ENCODE measurements at regions not wholly inside any gene's neighbourhood (a gene's known extent, or its start where the extent isn't known, plus 50 kb on each side); places are given as distances from the start of the nearest gene placed in this dataset.

DNA sequence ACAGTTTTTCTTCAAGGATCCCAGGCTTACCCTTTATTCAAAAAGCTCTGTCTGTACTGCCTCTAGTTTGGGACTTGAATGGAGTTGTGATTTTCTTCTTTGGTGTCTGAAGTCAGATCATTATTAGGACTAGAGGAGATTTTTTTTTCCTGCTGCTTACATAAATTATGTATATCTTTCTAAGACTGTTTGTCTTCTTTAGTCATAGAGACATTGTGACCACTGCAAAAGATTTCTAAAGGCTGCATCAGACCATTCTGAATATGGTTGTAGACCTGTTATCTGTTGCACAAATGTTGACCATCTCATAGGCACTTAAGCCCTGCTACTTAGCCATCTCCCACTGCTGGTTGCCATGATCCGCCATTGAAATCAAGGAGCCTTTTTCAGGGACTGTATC is 238.5 kb upstream of the SMARCA2 start:
- DNase-seq: no peak

- DNase-seq: no peak
Observed at GRCh38 chr9:1791191-1791590, 224.0 kb upstream of the SMARCA2 start.

DNA sequence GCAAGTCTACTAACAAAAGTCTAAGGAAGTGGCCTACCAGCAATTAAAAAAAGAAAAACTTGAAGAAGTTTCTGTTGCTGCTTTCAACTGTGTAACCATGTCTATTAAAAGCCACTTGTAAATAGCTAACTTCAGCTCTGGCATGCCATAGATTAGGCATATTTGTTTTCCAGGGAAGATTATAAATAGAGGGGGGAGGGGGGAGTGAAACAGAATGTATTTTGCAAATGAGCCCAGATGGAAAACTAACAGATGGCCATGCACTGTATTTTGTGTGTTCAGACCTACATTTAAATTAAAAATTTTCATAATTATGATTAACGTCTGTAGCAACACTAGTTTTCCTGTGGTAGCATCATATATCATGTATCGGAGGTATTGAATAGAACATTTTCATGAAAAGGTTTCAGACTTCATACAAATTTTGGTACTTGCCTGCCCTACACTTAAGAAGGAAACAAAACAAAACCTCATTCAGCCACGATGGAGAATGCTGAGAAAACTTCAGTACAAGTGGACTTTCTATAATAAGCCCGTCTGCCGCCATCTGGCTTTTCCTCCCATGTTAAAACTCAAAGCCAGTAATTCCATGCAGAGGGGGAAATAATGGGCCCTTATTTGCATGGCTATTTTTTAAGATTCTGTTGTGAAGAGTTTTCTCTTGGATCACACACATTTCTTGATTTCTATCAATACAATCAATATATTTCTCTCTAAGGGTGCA is 220.4 kb upstream of the SMARCA2 start:
- peak; percentile 78 for DNase-seq

DNA sequence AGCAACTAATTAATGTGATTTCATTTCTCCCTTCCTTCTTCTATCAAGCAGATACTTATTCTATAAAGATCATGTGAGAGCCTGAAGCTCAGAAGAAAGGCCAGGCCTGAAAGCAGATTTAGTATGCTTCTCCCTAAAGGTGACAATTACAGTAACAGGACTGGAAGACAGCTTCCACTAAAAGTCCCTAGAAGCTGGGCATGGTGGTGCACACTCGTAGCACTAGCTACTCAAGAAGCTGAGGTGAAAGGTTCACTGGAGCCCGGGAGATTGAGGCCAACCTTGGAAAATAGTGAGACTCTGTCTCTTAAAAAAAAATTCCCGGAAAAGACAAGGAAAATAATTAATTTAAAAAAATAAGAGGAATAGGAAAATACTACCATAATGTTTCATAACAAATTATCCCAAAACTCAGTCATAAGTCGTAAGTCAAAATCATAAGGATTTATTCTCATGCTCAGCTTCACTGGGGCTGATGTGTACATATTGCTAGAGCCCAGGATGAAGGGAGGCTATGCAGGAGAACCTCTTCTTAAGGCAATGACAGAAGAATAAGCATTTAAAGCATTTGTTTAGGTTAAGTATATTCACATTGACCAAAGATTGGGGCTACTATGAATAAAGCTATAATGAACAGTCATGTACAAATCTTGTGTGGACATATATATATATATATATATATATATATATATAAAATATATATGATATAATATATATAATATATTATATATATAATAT is 210.8 kb upstream of the SMARCA2 start:
- DNase-seq: no peak

DNA sequence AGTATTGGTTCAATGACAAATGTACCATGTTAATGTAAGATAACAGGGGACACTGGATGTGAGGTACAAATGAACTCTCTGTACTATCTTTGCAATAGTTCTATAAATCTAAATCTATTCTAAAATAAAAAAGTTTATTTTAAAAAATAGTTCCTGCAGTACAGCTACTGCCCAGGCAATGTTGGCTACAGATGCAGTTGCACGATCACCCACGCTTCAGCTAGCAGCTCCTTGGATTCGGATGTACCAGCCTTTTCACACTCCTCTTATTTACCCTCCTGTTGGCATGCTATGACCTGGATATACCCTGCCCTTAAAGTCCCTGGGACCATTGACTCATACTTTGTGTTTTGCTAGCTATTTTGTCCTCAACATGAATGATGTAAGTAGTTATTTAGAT is 185.4 kb upstream of the SMARCA2 start:
- no peak for DNase-seq

GRCh38 chr9:1832960-1833359 is 182.2 kb upstream of the SMARCA2 start:
- no peak for DNase-seq

DNA sequence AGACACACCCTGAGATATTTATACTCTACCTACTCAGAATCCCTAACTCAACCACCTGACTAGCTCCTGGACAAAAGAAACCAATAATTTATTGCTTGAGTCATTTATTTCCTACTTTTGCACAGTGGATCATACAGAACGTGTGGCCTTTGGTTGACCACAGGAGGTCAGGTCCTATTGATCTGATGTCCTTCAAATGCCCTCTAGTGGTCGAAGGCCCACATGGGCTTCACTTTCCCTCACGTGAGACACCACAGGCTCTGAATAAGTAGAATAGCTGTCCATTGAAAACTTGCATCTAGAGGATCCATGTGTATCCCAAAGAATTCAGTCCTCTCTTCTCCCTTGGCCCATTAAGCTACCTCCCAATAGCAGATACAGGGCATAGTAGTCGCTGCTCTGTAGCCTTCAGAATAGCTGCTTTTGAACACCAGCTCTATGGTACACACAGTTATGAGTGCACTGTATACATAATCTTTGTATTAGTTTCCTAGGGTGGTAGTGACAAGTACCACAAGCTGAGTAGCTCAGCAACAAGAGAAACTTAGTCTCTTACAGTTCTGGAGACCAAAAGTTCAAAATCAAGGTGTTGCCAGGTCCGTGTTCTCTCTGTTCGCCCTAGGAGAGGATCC is 177.6 kb upstream of the SMARCA2 start:
- no peak for DNase-seq

GRCh38 chr9:1839909-1840308 is 175.2 kb upstream of the SMARCA2 start:
- no peak for DNase-seq

DNA sequence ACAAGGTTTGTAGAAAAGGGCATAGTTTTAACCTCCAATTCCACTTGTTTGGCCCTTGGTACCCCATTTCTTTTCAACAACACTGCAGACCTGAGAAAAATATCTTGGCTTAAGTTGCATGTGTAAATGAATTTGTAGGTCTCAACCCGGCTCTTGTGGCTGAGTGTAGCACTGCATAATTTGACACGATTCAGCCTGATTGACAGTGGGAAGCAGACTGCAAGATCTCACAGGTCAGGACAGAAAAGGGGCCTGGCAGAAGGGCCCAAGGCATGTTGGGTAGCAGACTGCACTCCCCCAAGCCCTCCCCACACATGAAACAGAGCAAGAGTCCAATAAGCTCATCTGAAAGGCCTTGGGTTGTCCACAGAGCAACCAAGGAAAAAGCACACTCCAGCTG is 169.7 kb upstream of the SMARCA2 start:
- DNase-seq: no peak

- no peak for DNase-seq
Observed at GRCh38 chr9:1855726-1856125, 159.4 kb upstream of the SMARCA2 start.

GRCh38 chr9:1857808-1858207 is 157.3 kb upstream of the SMARCA2 start:
- no peak for DNase-seq

GRCh38 chr9:1869843-1870242 is 145.3 kb upstream of the SMARCA2 start:
- DNase-seq: no peak

GRCh38 chr9:1870915-1871314 is 144.2 kb upstream of the SMARCA2 start:
- DNase-seq: no peak

DNA sequence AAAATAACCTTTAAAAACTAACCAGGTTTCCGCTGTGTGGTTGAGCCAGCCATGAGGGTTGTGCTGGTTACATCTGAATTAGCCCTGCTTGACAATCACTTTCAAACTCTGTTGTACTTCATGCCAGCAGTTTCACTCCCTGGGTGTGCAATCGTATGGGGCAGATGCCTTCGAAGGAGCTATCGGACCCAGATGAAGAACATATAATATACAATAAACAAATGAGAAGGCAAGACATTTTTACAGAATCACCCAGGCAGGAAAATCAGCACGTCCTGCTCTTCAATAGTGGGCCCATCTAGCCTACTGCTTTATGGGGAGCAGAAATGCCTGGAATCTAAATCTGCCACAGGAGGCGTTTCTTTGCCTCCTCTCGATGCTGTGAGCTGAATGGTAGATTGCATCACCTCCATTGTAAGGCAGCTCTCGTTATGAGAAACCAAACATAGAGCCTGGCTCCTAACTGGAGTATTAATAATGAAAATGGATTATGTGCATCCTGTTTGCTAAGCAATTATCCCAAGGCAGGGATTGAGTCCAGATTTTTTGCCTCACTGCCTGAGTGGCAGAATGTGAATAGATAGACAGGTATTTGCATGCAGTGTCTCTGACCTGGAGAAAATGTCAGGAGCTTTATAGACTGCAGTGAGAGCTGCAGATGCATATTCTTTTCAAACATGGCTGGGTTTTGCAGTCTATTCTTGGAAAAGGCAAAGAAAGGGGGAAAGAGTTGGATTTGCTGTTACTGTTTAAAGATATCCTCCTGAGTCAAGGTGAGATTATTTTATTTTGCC is 143.3 kb upstream of the SMARCA2 start:
- no peak for DNase-seq

DNA sequence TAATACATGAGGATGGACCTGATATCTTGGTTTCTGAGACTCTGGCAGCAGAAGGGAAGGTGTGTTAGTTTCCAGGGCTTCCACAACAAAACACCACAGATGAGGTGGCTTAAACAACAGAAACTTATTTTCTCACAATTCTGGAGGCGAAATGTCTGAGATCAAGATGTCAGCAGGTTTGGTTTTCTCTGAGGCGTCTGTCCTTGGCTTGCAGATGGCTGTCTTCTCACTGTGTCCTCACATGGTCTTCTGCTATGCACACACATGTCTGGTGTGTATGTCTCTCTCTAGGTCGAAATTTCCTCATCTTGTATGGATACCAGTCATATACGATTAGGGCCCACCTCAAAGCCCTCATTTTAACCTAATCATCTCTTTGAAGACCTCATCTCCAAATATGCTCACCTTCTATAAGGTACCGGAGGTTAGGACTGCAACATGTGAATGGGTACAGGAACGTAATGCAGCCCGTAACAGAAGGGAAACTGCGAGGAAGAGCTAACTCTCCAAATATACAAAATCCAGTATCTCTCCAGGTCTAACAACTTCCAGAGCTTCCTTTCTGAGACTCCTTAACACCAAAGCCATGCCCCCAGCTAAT is 139.8 kb upstream of the SMARCA2 start:
- DNase-seq: no peak

GRCh38 chr9:1875921-1876448 is 139.2 kb upstream of the SMARCA2 start:
- DNase-seq: no peak

DNA sequence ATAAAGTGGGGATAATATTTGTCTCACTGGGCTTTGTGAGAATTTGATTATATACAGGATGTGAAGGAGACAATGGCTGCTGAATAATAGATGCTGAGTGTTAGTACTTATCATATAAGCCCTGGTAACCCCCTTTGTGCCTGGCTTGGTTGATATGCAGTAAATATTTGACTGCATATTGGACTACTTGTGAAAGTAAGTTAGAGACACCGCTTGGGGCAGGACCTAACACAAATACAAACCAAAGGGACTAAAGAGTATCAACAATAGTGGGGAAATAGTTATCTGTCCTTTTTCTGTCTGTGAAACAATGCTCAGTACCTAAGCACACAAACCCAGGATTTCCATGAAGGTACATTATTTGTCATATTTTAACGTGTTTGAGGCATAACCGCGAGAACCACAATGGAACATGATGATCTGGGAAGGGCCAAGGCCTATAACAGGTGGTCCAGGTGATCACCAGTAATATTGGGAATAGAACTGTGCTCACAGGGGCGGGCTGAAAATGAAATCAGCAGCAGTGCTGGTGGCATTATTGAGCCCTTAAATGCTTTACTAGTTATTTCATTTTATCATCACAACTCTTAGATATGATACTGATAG is 138.2 kb upstream of the SMARCA2 start:
- DNase-seq: no peak

DNA sequence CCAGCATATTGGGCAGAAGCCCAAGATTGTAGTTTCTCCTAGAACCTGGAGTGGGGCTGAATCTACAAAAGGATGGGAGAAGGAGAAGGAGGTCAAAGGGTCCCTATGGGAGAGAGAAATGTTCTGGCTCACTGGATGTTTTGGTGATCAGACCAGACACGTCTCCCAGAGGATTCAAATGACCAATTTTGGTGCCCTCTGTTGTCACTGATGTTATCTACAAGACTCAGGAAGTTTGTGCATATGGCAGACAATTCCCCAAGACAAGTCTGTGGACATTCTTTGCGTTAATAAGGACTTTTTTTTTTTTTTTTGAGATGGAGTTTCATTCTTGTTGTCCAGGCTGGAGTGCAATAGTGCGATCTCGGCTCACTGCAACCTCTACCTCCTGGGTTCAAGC is 137.2 kb upstream of the SMARCA2 start:
- DNase-seq: no peak

GRCh38 chr9:1878811-1879210 is 136.3 kb upstream of the SMARCA2 start:
- no peak for DNase-seq

GRCh38 chr9:1879501-1879900 is 135.6 kb upstream of the SMARCA2 start:
- no peak for DNase-seq

DNA sequence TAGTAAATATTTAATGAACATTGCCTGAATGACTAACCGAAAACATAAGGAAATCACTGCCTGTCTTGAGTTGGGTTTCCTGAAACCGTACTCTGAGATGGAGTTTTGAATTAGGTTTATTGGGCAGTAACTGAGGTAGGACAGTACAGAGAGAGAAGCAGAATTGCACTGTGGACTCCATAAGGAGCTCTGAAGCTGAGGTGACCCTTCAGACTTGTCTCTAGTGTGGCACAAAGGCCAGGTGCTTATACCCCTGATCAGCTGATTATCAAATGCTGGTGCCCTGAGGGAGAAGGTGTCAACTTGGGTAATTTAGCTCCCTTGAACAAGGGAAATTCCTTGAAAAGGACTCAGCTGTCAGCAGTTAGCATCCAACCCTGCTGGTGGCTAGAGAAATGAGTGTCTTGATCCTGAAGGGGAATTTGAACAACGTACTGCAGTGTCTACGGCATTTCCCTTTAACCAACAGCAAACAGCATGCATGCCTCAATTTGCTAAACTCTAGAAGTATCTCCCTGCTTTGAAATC is 135.0 kb upstream of the SMARCA2 start:
- DNase-seq: no peak

GRCh38 chr9:1881708-1882295 is 133.3 kb upstream of the SMARCA2 start:
- DNase-seq: no peak
